HG03095 (cell line): ENCODE measurements at regions not wholly inside any gene's neighbourhood (a gene's known extent, or its start where the extent isn't known, plus 50 kb on each side); places are given as distances from the start of the nearest gene placed in this dataset.

Experiments used
- ATAC-seq: cut with Tn5 transposase; IDR thresholded peaks from one replicate; pipeline ENCODE4 v1.9.1; 2021; ENCODE audit warnings: moderate library complexity; ENCODE audit not compliant: unreplicated experiment

- ATAC-seq, result peak; percentile 64
Measured at GRCh38 chr3:194003114-194004057, 132.6 kb upstream of the HES1 start.

GRCh38 chr3:194005930-194006501, 129.9 kb upstream of the HES1 start:
- ATAC-seq, result no peak

- ATAC-seq, result no peak
Measured at GRCh38 chr3:194007592-194008337, 128.2 kb upstream of the HES1 start.

DNA sequence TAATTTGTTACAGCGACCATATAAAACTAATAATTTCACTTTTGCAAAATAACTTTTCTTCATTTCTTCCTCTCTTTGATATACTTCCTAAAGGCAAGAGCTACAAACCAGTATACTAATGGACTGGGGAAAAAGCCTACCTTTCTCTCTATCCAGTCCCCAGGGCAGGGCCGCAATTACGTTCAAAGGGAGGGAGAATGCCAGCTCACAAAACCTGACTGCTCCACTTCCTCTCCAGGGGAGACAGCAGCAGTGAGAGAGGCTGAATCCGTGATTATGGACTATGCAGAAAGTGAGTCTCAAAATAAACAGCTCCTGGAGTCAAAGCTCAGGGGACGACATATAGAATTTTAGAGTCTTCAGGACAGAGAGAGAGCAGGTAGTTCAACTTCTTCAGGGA, 126.9 kb upstream of the HES1 start:
- ATAC-seq, result no peak

DNA sequence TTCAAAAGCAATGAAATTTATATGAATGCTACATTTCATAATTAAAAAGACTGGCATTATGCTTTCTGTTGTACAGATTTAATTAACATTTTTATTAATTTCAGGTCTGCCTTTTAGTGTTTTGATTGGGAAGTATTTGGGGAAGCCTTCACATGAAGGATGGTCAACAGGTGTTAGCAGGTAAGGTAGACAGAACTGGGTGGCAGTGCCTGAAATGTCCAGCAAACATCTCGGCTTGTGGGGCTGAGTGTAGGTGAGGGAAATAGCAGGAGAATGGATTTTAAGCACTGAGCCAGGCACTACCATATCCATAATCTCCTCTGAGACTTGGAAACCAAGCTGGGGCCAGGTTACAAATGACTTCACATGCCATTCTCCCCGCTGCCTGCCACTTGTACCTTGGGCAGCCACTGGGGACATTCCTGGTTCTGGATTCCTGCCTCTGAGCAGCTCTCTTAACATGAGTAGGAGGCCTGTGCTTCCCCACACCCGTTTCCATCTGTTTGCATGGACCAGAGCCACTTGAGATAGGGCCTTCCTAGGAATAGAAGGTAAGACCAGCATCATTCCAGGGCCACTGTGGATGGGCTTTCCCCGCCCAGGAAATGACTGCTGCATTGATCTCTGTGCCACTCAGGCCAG, 125.9 kb upstream of the HES1 start:
- ATAC-seq, result no peak

DNA sequence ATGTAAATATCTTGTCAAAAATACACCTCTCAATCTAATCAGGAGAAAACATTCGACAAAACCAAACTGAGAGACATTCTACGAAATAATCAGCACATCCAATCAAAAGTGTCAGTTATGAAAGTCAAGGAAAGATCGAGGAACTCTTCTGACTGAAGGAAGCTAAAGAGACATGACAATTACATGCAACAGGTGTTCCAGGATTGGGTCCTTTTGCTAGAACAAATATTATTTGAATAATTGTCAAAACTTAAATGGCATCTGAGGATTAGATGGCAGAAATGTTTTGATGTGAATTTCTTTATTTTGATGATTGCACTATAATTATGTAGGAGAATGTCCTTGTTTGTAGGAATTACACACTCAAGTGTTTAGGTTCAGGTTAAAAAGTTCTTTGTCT, 124.1 kb upstream of the HES1 start:
- ATAC-seq, result no peak

DNA sequence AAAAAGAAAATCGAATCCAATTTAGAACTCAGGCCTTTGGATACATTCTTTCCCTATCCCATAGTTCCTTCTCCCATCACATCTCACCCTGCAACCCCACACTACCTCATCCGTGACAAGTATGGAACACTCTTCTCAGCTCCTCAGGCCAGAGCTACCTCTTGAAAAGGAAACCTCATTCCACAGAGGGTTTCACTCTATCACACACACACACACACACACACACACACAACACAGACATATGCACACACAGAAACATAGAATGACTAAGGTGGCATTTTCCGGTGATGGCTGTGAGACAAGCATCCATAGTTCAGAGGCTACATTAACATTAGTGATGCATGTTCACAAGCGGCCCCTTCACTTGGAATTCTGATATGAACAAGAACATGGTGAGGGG, 122.0 kb upstream of the HES1 start:
- no peak for ATAC-seq

GRCh38 chr3:194014756-194015155, 121.2 kb upstream of the HES1 start:
- no peak for ATAC-seq

DNA sequence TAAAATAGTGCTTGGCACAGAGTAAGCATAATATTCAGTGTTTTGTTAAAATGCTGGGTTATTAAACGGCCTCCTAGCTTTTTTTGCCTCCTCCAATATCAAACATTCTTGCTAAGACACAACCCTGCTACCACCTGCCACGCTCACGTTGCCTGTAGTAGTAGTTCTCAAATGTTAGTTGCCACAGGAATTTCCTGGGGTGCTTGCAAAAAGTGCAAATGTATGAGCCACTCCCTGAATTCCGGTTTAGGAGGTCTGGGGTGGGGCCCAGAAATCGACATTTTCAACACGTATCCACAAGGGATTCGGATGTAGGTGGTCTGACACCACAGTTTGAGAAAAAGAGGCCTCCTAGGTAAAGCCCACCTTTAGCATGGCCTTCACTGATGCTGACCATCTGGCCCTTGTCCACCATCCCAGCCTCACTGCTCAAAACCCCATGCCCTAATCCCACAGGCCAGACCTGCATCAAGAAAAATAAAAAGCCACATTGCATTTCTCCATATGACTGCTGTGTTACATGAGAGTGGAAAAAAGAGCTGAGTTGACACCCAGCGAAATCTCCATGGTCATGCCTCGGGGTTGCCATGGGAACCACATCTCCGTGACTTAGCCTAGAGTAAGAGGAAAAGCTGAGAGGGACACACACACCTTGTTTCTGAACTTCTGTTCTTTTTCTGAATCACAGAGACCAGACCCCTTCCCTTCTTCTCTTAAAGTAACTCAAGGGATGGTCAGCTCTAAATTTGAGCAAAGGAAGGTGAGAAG, 116.4 kb upstream of the HES1 start:
- no peak for ATAC-seq

DNA sequence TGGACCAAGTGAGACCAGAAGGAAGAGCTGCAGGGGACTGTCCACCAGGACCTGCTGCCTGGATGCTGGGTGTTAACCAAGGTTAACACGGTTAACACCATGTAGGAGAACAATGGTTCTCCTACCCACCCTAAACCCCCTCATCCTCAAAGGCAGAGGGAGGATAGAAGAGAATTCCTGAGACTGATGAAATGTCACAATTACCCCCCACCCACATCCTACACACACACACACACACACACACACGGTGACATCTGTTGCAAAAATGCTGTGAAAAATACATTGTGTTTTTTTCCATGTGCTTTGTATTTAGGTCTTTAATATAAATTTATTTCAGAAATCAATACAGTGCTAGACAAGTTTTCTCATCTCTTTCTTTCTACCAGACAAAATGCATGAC, 113.9 kb upstream of the HES1 start:
- ATAC-seq, result no peak

GRCh38 chr3:194022816-194023215, 113.1 kb upstream of the HES1 start:
- ATAC-seq, result no peak

- ATAC-seq, result no peak
Measured at GRCh38 chr3:194023501-194024280, 112.3 kb upstream of the HES1 start.

DNA sequence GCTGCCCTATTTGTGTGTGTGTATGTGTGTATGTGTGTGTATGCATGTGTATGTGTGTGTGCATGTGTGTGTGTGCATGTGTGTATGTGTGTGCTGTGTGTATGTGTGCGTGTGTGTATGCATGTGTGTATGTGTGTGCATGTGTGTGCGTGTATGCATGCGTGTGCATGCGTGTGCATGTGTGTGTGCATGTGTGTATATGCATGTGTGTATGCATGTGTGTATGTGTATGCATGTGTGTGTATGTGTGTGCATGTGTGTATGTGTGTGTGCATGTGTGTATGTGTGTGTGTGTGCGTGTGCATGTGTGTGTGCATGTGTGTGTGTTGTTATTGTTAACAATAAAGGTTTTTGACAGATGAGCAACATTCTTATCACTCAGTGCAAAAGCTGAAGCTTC, 110.8 kb upstream of the HES1 start:
- ATAC-seq, result no peak

DNA sequence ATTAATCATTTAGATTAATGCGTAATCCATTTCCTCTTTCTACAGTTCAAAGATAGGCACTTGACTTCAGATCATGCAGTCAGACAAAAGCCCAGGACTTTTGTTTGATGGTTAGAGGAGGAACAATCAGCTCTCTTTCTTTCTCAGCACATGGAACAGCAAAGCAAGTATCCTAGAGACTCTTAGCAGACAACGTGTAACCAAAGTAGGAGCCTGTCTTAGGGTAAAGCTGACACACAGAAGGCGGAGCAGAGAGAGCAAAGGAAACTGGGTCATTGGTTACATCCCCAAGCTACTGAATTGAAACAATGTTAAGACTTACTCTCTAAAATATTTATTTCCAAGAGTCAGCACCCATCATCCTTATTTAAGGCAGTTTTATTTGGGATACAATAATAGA, 110.0 kb upstream of the HES1 start:
- ATAC-seq, result no peak

DNA sequence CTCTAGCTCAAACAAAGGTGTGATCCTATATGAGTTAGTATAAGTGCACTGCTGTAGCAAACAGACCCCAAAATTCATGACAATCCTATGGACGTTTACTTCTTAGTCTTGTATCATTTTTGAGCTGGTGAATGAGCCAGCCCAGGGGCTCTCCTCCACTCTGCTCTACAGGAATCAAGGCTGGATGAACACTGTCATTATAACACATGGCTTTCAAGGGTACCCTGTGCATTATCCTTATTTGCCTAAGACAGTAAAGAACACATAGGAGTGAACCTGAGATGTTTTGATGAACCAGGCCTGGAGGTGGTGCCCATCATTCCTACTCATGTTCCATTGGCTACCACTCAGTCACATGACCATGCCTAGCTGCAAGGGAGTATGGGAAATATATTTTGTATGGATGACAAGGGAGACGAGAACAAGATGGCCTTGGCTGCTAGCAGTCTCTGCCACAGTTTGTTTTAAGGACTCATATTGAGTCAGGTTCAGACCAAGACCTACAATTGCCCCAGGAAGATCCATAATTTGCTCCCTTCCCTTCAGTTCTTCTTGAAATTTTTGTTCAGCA, 107.4 kb upstream of the HES1 start:
- ATAC-seq, result no peak

GRCh38 chr3:194029846-194030245, 106.1 kb upstream of the HES1 start:
- no peak for ATAC-seq

DNA sequence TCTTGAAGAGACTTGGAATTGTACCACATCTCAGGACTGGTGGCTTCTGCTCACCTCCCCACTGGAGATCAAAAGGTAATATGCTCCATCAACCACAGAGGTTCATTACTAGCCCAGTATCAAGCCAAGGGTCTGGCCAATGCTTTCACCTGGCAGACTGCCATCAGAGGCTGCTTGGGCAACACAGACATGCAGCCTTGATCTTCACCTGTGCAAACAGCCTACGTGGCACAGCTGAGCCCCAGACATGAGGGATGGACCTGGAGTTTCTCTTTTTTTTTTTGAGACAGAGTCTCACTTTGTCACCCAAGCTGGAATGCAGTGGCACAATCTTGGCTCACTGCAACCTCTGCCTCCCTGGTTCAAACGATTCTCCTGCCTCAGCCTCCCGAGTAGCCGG, 105.6 kb upstream of the HES1 start:
- ATAC-seq, result no peak

DNA sequence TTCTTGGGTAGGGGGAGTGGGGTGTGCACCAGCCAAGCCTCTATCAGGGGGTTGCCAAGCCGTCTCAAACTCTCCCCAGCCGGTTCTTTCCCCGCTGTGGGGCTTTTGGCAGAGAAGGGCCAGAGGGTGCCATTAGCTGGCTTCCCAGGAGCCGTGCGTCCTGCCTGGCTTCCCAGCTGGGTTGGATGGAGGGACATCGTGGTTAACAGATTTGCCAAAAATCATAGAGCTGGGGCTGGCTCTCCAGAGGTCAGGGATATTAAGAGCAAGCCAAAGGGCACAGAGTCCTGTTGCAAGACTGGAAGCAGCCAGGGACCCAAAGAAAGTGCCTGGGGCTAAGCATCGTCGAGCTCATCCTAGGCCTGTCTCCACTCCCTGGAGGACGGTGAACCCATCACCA, 104.6 kb upstream of the HES1 start:
- ATAC-seq, result no peak

DNA sequence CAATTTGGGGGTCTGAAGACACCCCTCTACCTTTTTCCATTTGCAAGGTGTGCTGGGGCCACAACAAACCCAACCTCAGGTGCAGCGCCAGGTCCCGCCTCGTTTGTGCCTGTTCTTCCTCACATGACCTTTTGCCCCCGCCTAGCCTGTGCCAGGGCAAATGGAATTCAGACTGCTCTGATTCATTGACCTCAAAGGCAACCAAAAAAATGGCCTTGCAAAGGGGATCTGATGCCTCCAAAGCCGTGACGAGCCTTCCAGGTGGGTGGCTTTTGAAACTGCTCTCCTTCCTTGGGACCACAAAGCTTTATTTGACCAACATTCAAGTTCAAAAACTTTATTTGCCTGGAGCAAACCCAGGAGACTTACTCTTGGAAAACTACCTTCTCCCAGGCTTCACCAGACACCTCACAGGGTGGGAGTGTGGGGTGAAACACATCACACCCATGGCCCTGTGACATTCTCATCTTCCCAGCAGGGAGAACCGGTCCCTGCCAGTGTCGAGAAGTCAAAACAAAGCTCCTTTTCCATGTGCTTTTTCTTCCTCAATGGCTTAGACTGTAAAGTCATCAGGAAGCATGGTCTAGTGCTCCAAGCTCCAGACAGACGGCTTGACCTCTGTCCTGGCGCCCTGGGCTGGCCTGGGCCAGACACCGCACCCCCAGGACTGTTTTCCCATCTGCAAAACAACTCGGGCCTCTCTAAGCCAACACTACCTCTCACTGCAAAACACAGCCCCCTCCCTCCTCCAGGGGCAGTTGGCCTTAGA, 103.9 kb upstream of the HES1 start:
- no peak for ATAC-seq
